ENCODE measurements at regions not wholly inside any gene's neighbourhood (a gene's known extent, or its start where the extent isn't known, plus 50 kb on each side); places are given as distances from the start of the nearest gene placed in this dataset.

DNA sequence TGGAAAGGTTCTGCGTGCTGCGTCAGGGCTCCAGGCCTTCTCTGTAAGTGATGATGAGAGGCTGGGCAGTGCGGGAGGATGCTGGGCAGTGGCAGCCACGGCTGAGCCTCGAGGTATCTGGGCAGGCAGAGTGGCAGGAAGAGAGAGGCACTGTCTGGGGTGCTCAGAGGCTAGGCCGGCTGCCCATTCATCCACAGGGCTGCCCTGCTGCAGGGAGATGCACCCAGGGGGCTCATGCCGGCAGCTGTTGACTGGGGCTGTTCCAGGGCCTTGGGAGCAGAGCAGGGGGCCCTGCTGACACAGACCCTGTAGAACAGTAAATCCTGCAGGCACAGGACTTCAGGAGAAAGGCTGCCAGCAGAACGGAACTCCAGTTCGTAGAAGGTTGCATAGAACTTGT lies 88.8 kb downstream of the BOD1 start:
- DNase-seq (ENCODE audit: low spot score), result no peak

DNA sequence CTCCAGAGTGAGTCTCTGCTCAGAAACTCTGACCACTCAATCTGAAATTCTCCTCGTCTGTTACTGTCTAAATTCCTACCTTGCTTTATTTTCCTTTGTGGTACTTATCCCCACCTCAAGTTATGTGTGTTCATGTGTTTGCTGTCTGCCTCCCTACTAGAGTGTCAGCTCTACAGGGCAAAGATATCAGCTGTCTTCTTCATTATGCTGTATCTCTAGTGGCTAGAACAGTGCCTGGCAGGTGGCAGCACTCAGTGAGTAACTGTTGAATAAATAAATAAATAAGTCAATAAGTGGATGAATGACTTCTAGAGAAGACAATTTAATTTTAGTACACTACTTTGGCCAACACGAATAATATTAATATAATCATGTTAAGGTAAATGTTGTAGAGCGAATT lies 92.3 kb downstream of the BOD1 start:
- no peak for DNase-seq (ENCODE audit: low spot score)

DNA sequence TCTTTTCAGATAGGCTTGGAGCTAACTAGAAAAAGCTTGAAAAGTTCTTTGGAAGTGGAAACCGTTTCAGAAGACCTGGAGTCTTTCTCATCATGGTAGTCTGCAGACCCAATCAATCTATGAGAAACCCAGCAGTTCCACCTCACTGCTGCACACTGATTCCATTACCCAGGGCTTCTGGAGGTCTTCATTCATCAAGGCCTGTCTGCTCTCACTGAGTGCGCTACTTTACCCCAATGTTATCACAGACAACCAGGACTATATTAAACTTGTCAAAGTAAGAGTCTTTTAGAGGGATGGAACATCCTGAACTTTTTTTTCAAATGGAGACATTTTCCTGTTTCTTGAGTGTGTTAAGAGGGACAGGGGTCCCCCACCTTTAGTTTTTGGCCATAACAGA lies 93.1 kb downstream of the BOD1 start:
- DNase-seq (ENCODE audit: low spot score), result no peak

DNA sequence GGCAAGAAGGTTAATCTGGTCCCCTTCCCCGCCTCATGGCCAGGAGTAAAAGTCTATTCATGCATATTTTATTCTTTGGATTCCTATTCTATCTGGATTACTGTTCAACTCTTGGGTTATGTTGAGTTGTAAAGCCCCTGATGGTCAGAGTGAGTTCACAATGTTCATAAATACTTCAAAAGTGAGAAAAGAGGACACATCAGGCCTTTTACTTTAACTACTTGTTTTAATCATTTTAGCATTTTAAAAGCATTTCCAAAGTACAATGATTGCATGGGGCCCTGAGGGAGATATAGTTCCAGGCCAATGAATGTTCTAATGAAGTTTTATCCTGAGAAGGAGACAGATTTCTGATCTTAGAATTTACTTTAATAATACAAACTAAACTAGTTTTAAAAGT lies 93.9 kb downstream of the BOD1 start:
- DNase-seq (ENCODE audit: low spot score), result no peak

DNA sequence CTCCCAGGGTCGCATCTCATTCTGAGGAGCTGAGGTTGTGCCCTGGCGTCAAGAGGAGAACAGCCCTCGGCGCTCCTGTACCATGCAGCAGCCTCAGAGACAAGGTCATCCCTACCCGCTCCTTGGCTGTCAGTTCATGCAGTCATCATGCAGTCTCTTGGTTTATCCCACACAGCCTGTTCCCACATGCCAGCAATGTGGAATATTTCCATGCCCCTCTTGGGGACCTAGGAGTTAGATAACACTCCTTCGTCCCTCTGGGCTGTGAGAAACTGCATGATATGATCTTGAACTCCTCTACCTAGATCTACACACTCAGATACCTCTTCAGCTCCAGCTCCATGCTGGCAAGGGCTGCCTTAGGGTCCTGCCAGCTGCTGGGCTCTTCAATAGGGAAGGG lies 97.6 kb downstream of the BOD1 start:
- no peak for DNase-seq (ENCODE audit: low spot score)

DNA sequence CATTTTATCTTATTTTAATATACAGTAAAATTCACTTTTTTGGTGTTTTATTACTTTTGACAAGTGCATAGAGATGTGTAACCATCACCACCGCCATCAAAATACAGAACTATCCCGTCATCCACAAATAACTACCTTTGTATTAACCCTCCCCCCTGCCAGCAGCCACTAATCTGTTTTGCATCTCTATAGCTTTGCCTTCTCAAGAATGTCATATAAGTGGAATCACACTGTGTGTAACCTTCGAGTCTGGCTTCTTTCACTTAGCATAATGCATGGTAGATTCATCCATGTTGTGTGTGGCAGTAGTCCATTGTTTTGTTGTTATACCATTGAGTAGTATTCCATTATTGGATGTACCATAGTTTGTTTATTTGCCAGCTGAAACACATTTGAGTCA lies 98.8 kb downstream of the BOD1 start:
- DNase-seq (ENCODE audit: low spot score), result no peak

DNA sequence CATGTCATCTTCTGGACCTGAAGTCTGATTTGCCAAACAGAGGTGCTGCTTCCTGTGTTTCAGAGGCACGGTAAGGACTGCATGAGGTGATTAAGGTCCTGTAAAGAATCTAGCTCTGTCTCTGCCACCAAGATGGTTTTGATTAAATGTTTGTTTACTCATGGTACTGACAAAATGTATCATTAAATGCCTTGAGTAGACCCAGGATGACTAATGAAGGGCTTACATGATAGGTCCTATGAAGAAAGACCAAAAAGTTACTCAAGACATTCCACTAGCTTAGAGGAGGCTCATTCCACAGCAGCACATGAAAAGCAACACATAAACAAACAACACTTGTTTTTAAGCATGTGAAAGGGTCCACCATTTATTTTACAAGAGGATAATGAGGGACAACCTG lies 100.9 kb downstream of the BOD1 start:
- DNase-seq (ENCODE audit: low spot score), result no peak

DNA sequence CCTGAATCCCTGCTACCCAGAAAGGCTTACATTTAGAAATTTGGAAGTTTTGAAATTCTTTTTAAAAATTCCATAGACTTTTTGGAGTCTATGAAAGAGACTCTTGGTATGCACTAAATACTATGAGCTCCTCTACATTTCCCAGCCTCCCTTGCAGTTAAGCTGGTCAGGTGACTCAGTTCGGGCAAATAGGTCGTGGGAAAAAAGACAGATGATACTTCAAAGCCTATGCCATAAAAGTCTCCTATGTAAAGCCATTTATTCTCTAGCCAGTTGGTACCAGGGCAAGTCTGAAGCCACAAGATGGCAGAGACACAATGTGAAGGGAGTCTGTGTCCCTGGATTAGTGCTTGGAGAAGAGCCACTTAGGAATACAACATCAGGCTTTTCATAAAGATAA lies 101.8 kb downstream of the BOD1 start:
- DNase-seq (ENCODE audit: low spot score), result no peak

DNA sequence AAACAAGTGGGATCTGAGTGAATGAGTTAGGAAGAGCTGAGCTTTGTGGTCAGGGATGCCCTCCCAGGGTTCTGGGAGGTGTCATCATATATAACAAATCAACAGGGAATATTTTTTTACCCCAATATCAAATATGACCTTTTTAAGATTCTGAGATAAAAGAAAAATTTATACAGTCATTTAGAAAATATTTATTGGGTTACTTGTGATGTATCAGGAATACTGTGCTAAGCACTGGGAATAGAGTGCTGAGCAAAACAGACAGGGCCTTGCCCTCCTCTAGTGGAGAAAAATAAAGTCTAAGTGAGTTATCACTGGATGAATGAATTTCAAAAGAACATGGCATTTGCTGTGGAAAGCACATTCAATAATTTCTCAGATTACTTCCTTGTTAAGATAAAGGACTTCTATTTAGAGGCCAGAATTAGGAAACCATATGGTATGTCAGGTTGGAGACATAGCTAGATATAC lies 102.9 kb downstream of the BOD1 start:
- DNase-seq (ENCODE audit: low spot score), result no peak

DNA sequence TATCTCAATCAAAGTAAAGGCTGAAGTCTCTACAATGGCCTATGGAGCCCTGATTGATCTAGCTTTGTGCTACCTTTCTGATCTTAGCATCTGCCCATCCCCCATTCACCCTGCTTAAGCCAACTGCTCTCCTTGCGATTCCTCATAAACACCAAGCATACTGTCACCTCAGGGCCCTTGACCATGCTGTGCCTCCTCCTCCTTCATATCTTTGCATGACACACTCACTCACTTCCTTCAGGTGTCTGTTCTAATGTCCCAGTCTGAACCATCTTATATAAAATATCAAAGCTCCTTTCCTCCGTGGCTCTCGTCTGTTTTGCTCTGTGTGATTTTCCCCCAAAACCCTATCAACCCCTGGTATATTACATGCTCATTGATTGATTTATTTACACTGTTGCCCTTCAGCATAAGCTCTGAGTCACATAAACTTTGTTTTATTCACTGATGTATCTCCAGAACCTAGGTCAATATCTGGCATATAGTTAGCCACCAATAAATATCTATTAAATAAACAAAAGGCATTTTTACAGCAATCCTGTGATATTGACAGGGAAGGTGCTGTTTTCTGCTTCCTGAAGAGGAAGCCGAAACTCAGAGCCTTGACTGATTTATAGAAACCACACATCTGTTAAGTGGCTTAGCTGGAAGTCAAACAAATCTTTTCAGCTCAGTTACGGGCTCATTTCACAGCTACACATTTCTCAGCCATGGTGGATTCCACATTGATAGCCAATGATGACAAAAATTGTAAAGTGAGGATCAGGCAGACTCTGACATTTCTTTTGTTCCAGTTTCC lies 103.6 kb downstream of the BOD1 start:
- no peak for DNase-seq (ENCODE audit: low spot score)

DNA sequence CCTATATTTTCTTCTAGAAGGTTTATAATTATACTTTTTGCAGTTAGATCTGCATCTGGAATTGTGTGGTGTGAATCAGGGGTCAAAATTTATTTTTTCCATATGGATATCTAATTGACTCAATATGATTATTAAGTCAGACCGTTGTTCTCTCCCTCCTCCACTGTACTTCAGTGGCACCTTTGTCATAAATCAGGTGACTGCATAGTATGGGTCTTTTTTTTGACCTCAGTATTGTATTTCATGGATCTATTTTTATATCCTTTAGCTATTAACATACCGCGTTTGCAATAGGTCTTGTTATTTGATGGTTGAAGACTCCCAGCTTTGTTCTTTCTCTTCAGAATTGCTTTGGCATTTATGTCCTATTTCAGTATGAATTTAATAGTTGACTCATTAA lies 107.4 kb downstream of the BOD1 start:
- no peak for DNase-seq (ENCODE audit: low spot score)

DNA sequence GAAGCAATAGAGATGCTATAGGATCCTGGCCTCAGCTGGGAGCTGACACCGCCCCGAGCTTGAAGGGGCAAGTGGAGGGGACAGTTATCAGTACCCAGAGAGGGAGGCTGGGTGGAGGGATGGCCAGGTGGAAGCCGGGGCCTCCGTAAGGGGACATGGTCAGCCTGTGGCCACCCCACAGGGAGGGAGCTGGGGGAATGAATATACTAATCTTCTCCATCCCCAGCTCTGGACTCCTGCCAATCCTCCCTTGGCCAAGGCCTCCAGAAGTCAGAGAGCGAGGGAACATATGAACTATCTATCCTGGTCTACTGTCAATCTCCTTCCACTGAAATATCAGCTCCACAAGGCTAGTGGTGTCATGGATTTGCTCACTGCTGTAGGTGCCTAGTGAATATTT lies 109.3 kb downstream of the BOD1 start:
- DNase-seq (ENCODE audit: low spot score), result no peak

DNA sequence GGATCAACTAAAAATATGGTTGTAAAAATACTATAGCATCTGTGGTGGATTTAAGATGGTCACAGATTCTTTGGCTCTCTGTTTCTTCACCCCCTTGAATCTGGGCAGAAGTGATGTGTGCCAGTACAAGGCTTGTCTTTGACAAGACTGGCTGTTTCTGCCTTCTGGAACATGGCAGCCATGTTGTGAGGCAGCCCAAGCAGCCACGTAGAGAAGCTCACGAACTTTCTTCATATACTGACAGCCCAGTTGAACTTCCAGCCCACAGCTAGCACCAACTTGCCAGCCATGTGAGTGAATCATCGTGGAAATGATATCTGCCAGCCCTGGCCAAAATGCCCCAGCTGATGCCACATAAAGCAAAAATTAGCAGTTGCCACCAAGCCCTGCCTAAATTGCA lies 110.8 kb downstream of the BOD1 start:
- DNase-seq (ENCODE audit: low spot score), result no peak

DNA sequence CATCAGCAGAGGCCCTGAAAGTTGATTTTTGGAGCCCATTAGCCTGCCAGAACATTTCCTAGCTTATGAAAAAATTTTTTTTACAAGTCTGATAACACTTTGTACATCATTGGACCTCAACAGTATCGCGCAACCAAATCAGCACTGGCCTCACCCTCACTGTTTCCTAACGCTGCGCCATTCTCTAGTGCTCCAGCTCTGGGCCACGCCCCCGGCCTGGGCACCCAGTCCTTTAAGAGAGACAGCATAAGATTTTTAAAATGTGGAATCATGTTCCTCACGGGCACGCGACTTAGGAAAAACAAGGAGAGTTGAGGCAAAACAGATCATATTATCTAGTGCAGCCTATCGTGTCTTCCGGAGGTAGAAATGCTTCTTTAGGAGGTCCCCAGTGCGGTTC lies 114.5 kb downstream of the BOD1 start:
- DNase-seq (ENCODE audit: low spot score), result no peak

DNA sequence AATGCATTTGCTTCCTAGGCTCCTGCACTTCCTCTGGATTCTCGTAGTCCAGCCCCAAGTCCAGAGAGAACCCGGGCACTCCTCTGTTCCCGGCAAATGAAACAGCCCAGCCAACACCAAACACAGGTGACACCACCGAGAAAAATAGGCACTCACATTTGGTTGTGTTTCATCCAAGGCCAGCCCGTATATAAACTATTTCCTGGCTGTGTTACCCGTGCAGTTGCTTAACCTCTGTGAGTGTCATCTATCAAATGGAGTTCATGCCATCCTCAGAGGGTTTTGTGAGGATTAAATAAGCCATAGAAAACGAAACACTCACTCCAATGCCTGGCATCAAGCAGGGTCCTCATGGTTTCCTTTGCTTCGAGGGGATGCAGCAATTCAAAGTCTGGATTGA lies 115.2 kb downstream of the BOD1 start:
- DNase-seq (ENCODE audit: low spot score), result no peak

DNA sequence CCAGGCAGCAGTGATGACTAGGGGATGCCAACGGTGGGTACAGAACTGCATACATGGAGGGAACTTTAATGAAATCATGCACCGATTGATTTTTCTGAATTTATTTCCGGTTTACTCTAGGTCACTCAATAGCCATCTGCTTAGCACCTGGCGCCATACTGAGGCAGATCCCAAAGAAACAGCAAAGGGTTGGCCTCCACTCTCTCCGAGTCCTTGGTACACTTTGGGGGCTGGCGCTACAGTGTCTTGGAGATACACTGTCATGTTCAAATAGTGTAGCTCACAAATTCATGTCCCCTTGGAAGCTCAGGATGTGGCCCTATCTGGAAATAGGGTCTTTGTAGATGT lies 116.3 kb downstream of the BOD1 start:
- DNase-seq (ENCODE audit: low spot score), result no peak

DNA sequence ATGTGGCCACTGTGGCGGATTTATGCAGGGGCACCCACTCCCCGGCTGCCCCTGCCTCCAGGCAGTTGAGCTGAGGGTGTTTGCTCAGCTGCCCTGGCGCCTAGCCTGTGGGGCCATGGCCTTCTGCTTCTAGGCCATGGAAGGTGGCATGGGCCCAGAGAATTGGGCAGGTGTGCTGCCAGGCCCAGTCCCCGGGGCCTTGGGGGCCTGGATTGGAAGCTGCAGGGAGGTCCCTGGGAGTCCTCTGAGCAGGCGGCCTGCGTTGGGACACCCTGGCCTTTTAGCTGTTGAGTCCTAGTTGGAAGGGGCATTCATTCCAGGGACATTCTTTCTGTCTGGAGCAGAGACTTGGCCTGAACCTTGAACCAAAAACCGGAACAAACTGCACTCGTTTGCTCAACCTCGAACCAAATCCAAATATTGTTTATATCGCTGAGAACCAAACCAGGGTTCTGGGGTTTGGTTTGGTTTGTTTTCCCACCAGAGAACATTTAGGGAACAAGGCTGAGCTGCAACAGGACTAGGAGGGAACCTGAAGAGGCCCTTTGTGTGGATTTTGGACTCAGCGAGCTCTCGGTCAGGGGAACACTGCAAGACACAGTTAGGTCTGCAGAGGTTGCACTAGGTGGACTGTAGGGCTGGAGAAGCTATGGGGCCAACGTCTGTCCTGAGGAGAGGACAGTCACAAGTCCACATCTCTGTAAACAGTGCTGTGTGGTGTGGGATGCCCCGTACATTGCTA lies 116.8 kb downstream of the BOD1 start:
- DNase-seq (ENCODE audit: low spot score), result no peak

DNA sequence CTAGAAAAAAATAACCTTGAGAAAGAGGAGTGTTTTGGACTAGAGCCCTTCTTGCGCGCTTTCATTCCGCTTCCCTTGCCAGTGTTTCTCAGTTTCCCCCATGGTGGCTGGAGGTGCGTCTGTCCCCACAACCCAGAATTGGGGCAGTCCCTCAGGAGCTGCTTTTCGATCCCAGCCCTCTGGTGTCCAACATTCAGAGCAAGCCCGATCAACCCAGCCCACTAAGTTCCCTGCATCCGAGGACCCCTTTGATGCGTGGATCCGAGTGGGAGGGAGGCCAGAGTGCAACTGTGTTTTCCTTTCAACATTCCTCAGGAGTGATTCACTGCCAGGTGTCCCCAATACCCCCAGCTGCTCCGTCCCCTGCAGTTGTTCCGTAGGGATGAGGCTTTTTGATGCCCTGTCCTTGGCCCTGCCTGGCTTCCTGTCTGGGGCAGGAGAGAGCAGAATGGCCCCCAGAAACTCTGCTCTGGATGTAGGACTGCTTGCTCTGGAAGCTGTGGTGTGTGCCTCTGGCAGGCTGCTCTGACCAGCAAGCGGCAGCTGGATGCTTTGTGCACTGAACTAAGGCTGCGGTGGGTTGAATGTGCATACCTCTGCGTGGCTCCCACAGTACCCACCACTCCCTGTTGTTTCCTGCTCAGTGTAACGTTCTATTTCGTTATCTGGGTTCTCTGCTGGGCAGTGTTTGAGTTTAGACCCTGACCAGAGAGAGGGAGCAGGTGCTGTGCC lies 117.5 kb downstream of the BOD1 start:
- DNase-seq (ENCODE audit: low spot score), result no peak

DNA sequence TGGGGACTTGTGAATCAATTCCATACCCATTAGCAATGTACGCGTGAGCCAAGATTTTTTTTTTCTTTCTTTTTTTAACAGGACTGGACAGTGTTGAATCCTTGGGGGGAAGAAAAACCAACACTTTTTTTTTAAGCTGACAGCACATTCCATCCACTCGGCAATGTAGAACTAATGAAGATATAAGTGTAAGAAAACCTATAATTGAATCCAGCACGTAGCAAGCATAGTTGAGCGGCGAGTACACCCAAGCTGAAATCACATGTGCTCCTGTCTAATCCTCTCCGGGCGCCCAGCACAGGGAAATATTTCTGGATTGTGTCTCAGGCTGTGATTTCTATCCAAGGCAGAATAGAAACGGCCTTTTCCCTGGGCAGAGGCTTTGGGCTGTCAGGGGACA lies 118.2 kb downstream of the BOD1 start:
- DNase-seq (ENCODE audit: low spot score), result no peak

DNA sequence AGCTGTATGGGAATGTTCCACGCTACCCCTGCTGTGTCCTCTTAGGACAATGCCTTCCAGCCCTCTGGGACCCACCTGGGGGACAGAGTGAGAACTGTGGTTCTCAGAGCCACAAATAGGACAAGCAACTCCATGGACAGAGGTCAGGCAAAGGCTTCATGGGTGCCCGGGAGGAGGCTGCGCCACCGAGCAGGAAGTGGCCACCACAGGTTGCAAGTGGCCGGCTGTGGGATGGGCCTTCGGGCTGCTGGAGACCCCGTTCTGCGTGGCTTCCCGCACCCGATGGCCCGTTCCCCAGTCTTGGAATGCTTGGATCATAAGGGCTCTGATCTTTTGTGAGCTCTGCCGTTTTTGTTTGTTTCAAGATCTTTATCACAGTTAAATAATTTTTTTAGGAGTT lies 118.8 kb downstream of the BOD1 start:
- DNase-seq (ENCODE audit: low spot score), result no peak

DNA sequence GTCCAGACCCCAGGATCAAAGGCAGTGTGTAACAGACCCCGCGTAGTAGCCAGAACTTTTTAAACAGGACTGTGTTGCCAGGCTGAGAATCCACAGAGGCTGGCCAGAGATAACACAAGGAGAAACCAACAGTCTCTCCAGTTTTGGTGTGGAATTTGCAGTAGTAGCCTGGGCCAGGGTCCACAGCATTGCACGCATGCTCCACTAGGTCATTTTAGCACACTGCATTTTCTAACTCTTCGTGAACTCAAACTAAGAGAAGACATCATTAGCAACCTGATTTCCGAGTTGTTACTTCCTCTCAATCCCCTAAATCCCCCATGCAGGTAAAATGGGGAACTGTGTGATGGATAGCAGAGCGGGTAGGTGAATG lies 119.6 kb downstream of the BOD1 start:
- DNase-seq (ENCODE audit: low spot score), result no peak

DNA sequence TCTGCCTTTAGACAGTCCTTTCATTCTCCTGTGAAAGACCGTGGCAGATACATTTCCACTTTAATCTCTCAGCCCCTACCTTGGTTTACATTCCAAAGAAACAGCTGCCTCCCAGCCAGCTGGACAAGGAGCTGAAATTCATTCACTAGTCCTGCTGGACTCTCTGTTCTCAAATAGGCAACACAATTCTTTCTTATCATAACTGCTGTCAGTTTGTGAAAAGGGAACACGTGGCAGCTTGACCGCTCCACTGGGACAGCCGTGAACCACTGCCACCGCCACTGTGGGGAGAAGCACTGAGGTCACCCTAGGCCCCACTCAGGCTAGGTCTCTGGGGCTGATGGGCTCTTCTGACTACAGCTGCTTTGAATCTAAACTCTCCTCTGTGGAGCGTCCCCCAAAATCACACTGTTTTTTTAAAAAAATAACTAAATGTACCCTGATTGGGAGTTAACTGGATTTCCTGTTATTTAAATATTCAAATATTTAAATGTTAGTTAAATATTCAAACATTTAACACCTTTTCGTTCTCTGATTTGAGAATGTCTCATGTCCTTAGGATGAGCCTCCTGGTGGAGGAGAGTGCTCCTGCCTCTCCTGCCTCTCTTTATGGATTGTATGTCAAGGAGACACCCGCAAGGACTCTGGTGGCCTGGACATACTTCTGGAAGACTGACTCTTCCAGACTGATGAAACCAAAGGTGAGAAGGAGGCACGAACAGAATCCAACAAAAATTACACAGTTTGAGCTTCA lies 120.1 kb downstream of the BOD1 start:
- DNase-seq (ENCODE audit: low spot score), result no peak

All from D341Med (cell line).